ENCODE measurements at regions not wholly inside any gene's neighbourhood (a gene's known extent, or its start where the extent isn't known, plus 50 kb on each side); places are given as distances from the start of the nearest gene placed in this dataset.
"Not testable (repeated sequence)": the region's sequence is repeated elsewhere in the genome, so short reads cannot be mapped to it uniquely, and the experiment has no call there.

- DNase-seq (ENCODE audit: low spot score) = no peak
Measured at GRCh38 chr10:53430974-53431373, 658.4 kb upstream of the MBL2 start.

GRCh38 chr10:53430127-53430891 lies 657.7 kb upstream of the MBL2 start:
- no peak for DNase-seq (ENCODE audit: low spot score)

GRCh38 chr10:53422223-53422888 lies 649.8 kb upstream of the MBL2 start:
- DNase-seq (ENCODE audit: low spot score) = no peak

- no peak for DNase-seq (ENCODE audit: low spot score)
Measured at GRCh38 chr10:53412651-53413050, 640.1 kb upstream of the MBL2 start.

GRCh38 chr10:53406532-53406931 lies 633.9 kb upstream of the MBL2 start:
- no peak for DNase-seq (ENCODE audit: low spot score)

- no peak for DNase-seq (ENCODE audit: low spot score)
Measured at GRCh38 chr10:53403688-53404087, 631.1 kb upstream of the MBL2 start.

GRCh38 chr10:53402594-53402993 lies 630.0 kb upstream of the MBL2 start:
- DNase-seq (ENCODE audit: low spot score) = no peak

- no peak for DNase-seq (ENCODE audit: low spot score)
Measured at GRCh38 chr10:53401536-53401935, 629.0 kb upstream of the MBL2 start.

- no peak for DNase-seq (ENCODE audit: low spot score)
Measured at GRCh38 chr10:53396876-53397275, 624.3 kb upstream of the MBL2 start.

- DNase-seq (ENCODE audit: low spot score) = no peak
Measured at GRCh38 chr10:53395449-53395848, 622.9 kb upstream of the MBL2 start.

- DNase-seq (ENCODE audit: low spot score) = no peak
Measured at GRCh38 chr10:53387562-53387961, 615.0 kb upstream of the MBL2 start.

GRCh38 chr10:53382543-53382942 lies 610.0 kb upstream of the MBL2 start:
- DNase-seq (ENCODE audit: low spot score) = no peak

- DNase-seq (ENCODE audit: low spot score) = no peak
Measured at GRCh38 chr10:53379956-53380355, 607.4 kb upstream of the MBL2 start.

- DNase-seq (ENCODE audit: low spot score) = no peak
Measured at GRCh38 chr10:53370347-53370746, 597.8 kb upstream of the MBL2 start.

- no peak for DNase-seq (ENCODE audit: low spot score)
Measured at GRCh38 chr10:53361936-53362335, 589.4 kb upstream of the MBL2 start.

- DNase-seq (ENCODE audit: low spot score) = no peak
Measured at GRCh38 chr10:53361281-53361680, 588.7 kb upstream of the MBL2 start.

GRCh38 chr10:53358978-53359377 lies 586.4 kb upstream of the MBL2 start:
- not testable (repeated sequence) for DNase-seq (ENCODE audit: low spot score)

- DNase-seq (ENCODE audit: low spot score) = no peak
Measured at GRCh38 chr10:53358536-53358935, 586.0 kb upstream of the MBL2 start.

GRCh38 chr10:53357587-53357986 lies 585.0 kb upstream of the MBL2 start:
- no peak for DNase-seq (ENCODE audit: low spot score)

- DNase-seq (ENCODE audit: low spot score) = no peak
Measured at GRCh38 chr10:53356616-53357349, 584.2 kb upstream of the MBL2 start.

GRCh38 chr10:53342531-53342930 lies 569.9 kb upstream of the MBL2 start:
- not testable (repeated sequence) for DNase-seq (ENCODE audit: low spot score)

- not testable (repeated sequence) for DNase-seq (ENCODE audit: low spot score)
Measured at GRCh38 chr10:53338199-53338598, 565.6 kb upstream of the MBL2 start.
